Pancreas (tissue), 10 donors: ENCODE measurements at regions not wholly inside any gene's neighbourhood (a gene's known extent, or its start where the extent isn't known, plus 50 kb on each side); places are given as distances from the start of the nearest gene placed in this dataset.

Experiments used
- ATAC-seq, 4 donors: fragments of 200-7000 bp; cut with Tn5 transposase; one replicate each; pipeline versions ENCODE4 v1.8.0 to v1.9.1; 2020; ENCODE audit warnings: mild to moderate bottlenecking in 4 of 4, moderate library complexity in 4 of 4
- DNase-seq, 6 donors: peaks; one replicate each; pipeline ENCODE4 v3.0.0-alpha.2; 2020
- FAIRE-seq: peaks from 2 replicates; lab custom pipeline; 2012; peaks lifted over from hg19 to GRCh38; lab: Jason Lieb, UNC
- H3K27ac ChIP-seq, 4 donors: fragments of 200-600 bp; sonication (generic); 1 replicate in 3 of 4; 2 replicates in 1 of 4; pipeline versions ENCODE4 v1.5.0 to v1.8.0; 2020
- H3K27me3 ChIP-seq, 4 donors: fragments of 200-600 bp; one replicate each; pipeline ENCODE4 v1.8.0; 2021
- H3K36me3 ChIP-seq, 3 donors: fragments of 200-600 bp; sonication (generic) in 1 of 3; one replicate each; pipeline versions ENCODE4 v1.5.0 to v1.8.0; 2020 to 2021
- H3K4me1 ChIP-seq, 3 donors: fragments of 200-600 bp; one replicate each; pipeline ENCODE4 v1.8.0; 2021
- H3K4me3 ChIP-seq, 4 donors: fragments of 200-600 bp; sonication (generic) in 2 of 4; one replicate each; pipeline versions ENCODE4 v1.5.0 to v1.8.0; 2020 to 2021
- H3K9me3 ChIP-seq, 4 donors: fragments of 200-600 bp; one replicate each; pipeline ENCODE4 v1.8.0; 2021
- CTCF ChIP-seq, 4 donors: fragments of 200-600 bp; sonication (generic) in 3 of 4; IDR thresholded peaks; one replicate each; pipeline versions ENCODE4 v1.5.0 to v1.8.0; 2021; ENCODE audit warnings: antibody characterized with exemption in 4 of 4
- WGBS, 2 donors: extraction: QIAGEN DNeasy Blood & Tissue Kit; methylation state at CpG; one replicate each; pipeline ENCODE4 v1.1.7; 2013; 5-methylcytosine and 5-hydroxymethylcytosine counted together
- intact Hi-C, 3 donors: fragments of 100-400 bp; cut with DNase I; formaldehyde crosslinking; loops; one replicate each; pipeline versions ENCODE4 v1.11.1 to v1.14.2; 2022
- donor health status: healthy with polysubstance abuse.
- donor health status: DM: no; HTN: no; CAD: no; lungs with moderate emphysema.
- donor health status: DM: no; HTN: no; CAD: no.
- donor health status: control.
- donor health status: control.
- donor health status: Bipolar disorder and iron deficiency.
- donor health status: DM: yes; HTN: yes; CAD: no.
- donor health status: DM: no; HTN: no; CAD: no.
- donor health status: DM: no; HTN: no; CAD: no.
- donor health status: DM: yes; HTN: yes; CAD: no.

- intact Hi-C loops, result no loop called here
Measured at GRCh38 chr12:68498736-68499135, 112.0 kb upstream of the RAP1B start.

DNA sequence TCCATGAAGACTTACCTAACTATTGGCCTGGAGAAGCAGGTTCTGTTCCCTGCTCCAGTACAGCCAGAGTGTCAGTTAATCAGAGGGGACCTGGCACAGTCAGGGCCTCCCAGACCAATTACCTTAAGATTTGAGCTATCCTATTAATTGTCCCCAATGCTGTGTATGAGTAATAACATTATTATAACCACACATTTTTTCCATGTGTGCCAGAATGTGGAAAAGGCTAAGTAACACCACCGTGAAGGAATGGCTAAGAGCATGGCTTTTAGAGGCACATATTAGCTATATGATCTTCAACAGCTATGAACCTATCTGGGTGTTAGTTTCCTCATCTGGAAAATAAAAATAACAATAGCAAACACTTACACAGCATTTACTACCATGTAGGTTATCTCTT lies 111.1 kb upstream of the RAP1B start:
- Histone ChIP-seq H3K4me1 (no peaks in the 10 kb centered on the region), H3K27ac (no peak overlapping the region), H3K27me3 (no peaks in the 10 kb centered on the region), H3K9me3 (no peaks in the 10 kb centered on the region), H3K36me3 (no peaks in the 10 kb centered on the region), H3K4me3 (no peak overlapping the region)
- no peak for TF ChIP-seq CTCF (IDR thresholded peaks at IDR 0.05)
- FAIRE-seq (no peak), DNase-seq (no peak), ATAC-seq (no peak)
- intact Hi-C loops, result no loop called here
- 82% methylated on average over 1 of the region's 1 CpG for WGBS, 2 donors

More at GRCh38 chr12:68498736-68499135, 112.0 kb upstream of the RAP1B start:
- Histone ChIP-seq H3K4me1 (no peaks in the 10 kb centered on the region), H3K4me3 (no peak overlapping the region), H3K27me3 (no peaks in the 10 kb centered on the region), H3K9me3 (no peaks in the 10 kb centered on the region), H3K27ac (no peak overlapping the region), H3K36me3 (no peaks in the 10 kb centered on the region)
- FAIRE-seq (no peak), ATAC-seq (no peak), DNase-seq (no peak)
- no peak for TF ChIP-seq CTCF (IDR thresholded peaks at IDR 0.05)
- 73 to 87% methylated on average over 4 of the region's 4 CpGs for WGBS, 2 donors

GRCh38 chr12:68501226-68501625 lies 109.5 kb upstream of the RAP1B start:
- intact Hi-C loops, result no loop called here
- no peak for ATAC-seq
- FAIRE-seq, result no peak

DNA sequence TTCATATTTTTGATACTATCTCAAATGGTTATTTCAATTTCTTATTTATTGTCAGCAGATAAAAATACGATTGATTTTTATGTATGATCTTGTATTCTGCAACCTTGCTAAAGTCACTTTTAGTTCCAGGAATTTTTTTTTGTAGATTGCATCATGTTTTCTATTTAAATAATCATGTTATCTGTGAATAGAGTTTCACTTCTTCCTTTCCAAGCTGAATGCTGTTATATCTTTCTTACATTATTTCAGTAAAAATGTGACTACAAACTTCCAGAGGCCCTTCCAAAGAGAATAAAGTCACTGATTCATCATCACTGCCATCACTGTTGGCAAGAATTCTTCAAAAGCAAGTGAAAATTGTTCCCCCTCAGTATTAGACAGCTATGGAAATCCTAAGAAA lies 104.7 kb upstream of the RAP1B start:
- 42 to 63% methylated on average over 1 of the region's 1 CpG for WGBS, 2 donors
- intact Hi-C loops, result no loop called here
- no peak for TF ChIP-seq CTCF (IDR thresholded peaks at IDR 0.05)
- no peak for FAIRE-seq
- no peaks in the 10 kb centered on the region for H3K4me1 ChIP-seq
- no peaks in the 10 kb centered on the region for H3K9me3 ChIP-seq
- H3K27ac ChIP-seq, result no peak overlapping the region
- no peak for ATAC-seq
- no peaks in the 10 kb centered on the region for H3K27me3 ChIP-seq
- H3K36me3 ChIP-seq, result no peaks in the 10 kb centered on the region
- no peak for DNase-seq
- H3K4me3 ChIP-seq, result no peak overlapping the region

More at GRCh38 chr12:68501226-68501625, 109.5 kb upstream of the RAP1B start:
- Histone ChIP-seq H3K4me3 (no peak overlapping the region), H3K27ac (no peak overlapping the region), H3K4me1 (no peaks in the 10 kb centered on the region), H3K9me3 (no peaks in the 10 kb centered on the region), H3K27me3 (no peaks in the 10 kb centered on the region), H3K36me3 (no peaks in the 10 kb centered on the region)
- DNase-seq, result no peak
- TF ChIP-seq CTCF (IDR thresholded peaks at IDR 0.05), result no peak
- WGBS, 2 donors, result 46 to 48% methylated on average over 3 of the region's 3 CpGs

DNA sequence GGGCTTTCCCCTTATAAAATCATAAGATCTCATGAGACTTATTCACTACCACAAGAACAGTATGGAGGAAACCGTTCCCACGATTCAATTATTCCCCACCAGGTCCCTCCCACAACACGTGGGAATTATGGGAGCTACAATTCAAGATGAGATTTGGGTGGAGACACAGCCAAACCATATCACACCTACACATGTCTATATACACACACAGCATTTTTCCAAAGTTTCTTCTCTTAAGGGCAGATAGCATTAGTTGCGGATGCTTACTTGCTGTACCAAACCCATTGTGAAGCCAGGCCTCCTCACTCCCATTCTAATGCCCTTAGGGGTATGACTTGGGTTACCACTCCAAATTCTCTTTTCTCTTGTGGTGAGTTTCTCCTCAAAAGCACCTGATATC lies 104.1 kb upstream of the RAP1B start:
- intact Hi-C loops, result no loop called here
- Histone ChIP-seq H3K36me3 (no peaks in the 10 kb centered on the region), H3K9me3 (no peaks in the 10 kb centered on the region), H3K27me3 (no peaks in the 10 kb centered on the region), H3K27ac (no peak overlapping the region), H3K4me1 (no peaks in the 10 kb centered on the region), H3K4me3 (no peak overlapping the region)
- FAIRE-seq (no peak), DNase-seq (no peak), ATAC-seq (no peak)
- TF ChIP-seq CTCF (IDR thresholded peaks at IDR 0.05), result no peak
- 68 to 85% methylated on average over 4 of the region's 4 CpGs for WGBS, 2 donors
